AG09319 (cell line): ENCODE measurements at regions not wholly inside any gene's neighbourhood (a gene's known extent, or its start where the extent isn't known, plus 50 kb on each side); places are given as distances from the start of the nearest gene placed in this dataset.

ENCODE experiments used
- DNase-seq: peaks from one replicate; pipeline ENCODE4 v3.0.0-alpha.2; 2010; ENCODE audit warnings: low read depth; ENCODE audit errors: extremely low read depth
- CTCF ChIP-seq: IDR thresholded peaks from 2 replicates; pipeline ENCODE4 v1.5.1; 2011; ENCODE audit warnings: low read depth, mild to moderate bottlenecking, inconsistent platforms, low read length, moderate library complexity

- no peak for DNase-seq
- TF ChIP-seq CTCF = no peak
Measured at GRCh38 chr4:125714049-125714448, 399.3 kb downstream of the FAT4 start.

GRCh38 chr4:125714845-125715244, 400.1 kb downstream of the FAT4 start:
- DNase-seq = no peak
- no peak for TF ChIP-seq CTCF

DNA sequence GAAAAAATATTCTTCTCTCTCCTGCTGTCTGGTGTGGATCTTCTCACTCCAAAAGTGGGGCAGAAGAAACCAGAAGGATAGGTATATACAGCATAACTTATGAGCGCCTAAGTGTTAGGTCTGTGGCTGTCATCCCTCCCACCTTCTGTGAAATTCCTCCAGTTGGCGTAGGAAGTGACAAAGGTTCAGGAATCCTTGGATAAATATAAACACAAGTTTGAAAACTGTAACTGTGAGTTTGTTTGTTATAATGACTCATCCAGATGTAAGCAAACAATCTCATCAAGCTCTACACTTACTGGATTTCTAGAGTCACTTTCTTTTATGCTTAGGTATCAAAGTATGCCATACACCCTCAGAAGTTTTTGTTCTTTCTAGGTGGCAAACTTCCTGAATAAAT, 405.2 kb downstream of the FAT4 start:
- no peak for TF ChIP-seq CTCF

DNA sequence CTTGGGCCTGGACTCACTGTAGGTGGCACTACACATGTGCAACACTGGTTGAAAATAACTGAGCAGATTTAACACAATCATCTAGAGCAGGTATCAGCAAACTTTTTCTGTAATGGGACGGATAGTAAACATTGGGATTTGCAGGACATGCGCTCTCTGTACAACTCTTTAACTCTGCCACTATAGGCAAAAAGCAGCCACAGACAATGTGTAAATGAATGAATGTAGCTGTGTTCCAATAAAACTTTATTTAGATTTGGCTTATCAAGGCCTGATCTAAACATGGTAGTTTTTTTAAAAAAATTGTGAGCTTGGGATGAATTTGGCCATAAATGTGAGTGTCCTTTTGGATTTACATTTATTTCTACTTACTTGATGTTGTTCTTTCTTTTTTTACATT, 407.3 kb downstream of the FAT4 start:
- no peak for DNase-seq
- no peak for TF ChIP-seq CTCF

More for the DNA sequence above, 405.2 kb downstream of the FAT4 start:
- DNase-seq = no peak

- DNase-seq = no peak
- no peak for TF ChIP-seq CTCF
Measured at GRCh38 chr4:125725957-125726525, 411.3 kb downstream of the FAT4 start.

GRCh38 chr4:125727931-125728330, 413.2 kb downstream of the FAT4 start:
- no peak for TF ChIP-seq CTCF
- no peak for DNase-seq

DNA sequence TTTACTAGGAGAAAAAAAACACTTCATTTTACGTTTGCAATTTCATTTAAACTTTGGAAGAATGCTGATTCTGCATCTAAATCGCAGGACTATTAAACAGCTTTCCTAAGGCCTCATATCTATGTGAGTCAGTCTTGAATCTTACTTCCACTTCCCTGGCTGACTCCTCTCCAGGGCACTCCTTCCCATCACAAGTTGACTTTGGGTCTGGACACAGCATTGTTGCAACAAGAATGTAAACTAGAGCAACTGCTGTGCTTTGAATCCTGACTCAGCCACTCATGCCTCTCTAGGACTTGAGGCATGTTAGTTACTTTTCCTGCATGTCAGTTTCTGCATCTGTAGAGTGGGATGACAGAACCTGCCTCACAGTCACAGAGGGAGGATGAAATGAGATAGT, 413.8 kb downstream of the FAT4 start:
- peak; percentile 62 for DNase-seq

More for the DNA sequence above, 413.8 kb downstream of the FAT4 start:
- no peak for TF ChIP-seq CTCF
